GM18505 (cell line): ENCODE measurements at regions not wholly inside any gene's neighbourhood (a gene's known extent, or its start where the extent isn't known, plus 50 kb on each side); places are given as distances from the start of the nearest gene placed in this dataset.

ENCODE experiments used
- ATAC-seq: cut with Tn5 transposase; IDR thresholded peaks from one replicate; pipeline ENCODE4 v1.9.1; 2021; ENCODE audit not compliant: unreplicated experiment
- POLR2A ChIP-seq: IDR thresholded peaks from 4 replicates; pipeline ENCODE4 v1.6.1; 2011; ENCODE audit warnings: borderline replicate concordance; ENCODE audit not compliant: insufficient read depth, insufficient read length; ENCODE audit errors: extremely low read depth

DNA sequence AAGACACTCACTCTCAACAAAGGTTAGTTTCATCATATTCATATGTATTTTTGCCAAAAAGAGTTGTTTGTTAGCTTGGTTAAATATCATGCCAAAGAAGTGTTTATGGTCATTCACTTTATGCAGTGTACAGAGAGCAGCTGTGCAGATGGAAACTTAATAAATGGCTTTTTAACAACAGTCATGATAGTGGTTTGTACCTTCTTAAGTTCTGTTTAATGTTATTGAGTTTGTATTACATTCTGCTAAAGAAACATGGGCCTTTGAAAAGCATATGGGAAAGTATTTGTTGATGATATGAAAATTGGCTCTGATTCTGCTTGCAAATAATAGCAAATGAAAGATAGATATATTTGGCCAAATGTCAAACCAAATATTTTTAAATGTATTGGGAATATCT is 607.3 kb downstream of the NCAM2 start:
- TF ChIP-seq POLR2A, result no peak
- ATAC-seq, result no peak

DNA sequence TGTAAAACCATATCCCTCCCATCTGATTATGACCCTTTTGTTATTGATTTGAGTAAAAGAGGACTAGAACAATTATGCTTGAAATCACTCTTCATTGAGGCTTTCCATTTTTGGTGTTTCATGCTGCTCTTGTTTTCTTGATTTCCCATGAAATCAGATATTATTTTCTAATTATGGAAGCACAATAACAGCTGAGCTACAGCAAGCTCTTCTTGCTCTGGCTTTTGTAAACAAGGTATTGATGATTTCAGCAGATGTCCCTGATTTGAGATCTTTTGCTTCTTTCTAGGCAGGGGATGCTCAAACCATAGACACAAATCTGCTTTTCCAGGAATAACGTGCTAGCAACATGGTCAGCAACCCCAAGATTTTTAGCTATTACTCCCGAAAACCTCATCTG is 607.8 kb downstream of the NCAM2 start:
- TF ChIP-seq POLR2A, result no peak
- ATAC-seq, result no peak

DNA sequence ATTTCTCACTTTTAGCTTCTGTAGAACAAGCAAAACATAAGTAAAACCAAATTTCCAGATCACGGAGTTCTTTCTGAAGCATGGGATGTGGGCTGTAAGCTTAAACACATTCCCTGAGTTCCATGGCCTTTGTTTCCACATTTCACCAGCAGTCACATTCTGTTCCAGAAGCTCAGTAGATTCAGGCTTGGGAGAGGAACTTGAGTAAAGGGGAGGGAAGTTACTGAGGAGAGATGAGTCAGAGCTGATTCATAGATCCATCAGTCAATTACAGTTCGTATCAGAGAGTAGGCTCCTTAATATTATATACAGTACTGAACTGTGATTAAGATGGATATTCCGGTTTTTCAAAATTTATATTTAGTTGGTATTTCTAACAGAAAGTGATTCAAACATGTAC is 614.3 kb downstream of the NCAM2 start:
- ATAC-seq, result no peak
- TF ChIP-seq POLR2A, result no peak

DNA sequence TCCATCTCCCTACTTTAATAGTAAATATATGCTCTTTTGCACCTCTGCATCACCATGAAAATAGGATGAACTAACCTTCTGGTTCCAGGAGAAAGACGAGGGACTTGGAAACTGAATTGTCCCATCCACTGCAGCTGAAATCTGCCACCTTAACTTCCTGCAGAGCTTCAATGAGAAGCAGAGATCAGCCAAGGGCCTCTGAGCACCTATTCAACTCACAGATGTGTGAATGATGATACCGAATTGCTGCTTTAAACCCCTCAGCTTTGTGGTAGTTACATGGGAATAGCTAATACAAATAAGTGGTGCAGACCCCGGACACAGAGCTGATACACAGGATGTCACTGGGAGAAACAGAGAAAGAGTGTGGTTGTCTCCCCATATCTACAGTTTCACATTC is 616.8 kb downstream of the NCAM2 start:
- no peak for ATAC-seq
- TF ChIP-seq POLR2A, result no peak

DNA sequence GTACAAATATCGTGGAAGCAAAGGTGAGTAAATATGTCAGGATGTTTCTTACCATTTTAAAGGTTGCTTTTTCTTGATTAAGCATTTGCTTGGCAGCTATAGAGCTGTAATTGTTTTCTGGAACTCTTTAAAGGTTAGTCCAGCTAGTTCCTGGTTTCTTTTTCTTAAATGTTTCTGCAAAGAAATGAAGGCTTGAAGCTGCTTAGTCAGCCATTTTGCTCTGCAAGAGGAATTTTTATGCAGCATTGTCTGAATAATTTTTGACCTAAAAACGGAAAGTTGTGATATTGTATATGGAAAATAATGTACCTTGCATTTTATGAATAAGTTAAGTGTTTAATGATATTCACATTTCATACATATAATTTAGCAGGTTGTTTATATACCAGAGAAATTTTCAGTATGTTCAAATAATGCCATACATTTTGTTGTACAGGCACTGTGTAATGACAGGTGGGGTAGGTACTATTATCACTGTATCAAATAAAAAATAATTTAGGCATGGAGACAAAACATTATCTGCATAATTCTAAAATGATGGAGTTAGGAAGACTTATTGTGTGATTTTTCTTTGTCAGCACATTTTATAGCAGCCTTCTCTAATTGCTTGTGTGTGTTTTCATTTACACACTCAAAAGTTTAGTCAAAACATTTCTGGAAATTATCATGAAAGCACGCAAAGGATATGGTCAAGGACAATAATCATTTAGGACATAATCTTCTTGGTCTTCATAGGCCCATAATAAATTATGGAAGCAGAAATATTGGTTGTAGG is 624.4 kb downstream of the NCAM2 start:
- TF ChIP-seq POLR2A, result no peak
- ATAC-seq, result no peak

DNA sequence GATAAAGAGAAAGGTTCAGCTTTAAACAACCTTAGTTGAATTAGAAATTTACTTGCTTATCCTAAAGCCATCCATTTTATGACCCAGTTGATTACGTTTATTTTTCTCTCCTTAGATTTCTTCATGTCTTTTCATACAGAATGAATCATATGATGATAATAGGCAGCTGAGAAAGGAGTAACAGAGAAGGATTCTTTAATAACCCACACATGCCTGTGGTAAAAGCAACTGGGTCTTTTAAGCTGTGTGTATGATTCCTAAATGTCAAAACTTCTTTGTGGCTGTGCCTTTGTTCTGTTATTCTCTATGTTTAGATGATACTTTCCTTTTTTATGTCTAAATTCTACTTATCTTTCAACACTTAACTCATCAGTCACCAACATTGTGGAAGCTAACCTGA is 626.5 kb downstream of the NCAM2 start:
- ATAC-seq, result no peak
- TF ChIP-seq POLR2A, result no peak

DNA sequence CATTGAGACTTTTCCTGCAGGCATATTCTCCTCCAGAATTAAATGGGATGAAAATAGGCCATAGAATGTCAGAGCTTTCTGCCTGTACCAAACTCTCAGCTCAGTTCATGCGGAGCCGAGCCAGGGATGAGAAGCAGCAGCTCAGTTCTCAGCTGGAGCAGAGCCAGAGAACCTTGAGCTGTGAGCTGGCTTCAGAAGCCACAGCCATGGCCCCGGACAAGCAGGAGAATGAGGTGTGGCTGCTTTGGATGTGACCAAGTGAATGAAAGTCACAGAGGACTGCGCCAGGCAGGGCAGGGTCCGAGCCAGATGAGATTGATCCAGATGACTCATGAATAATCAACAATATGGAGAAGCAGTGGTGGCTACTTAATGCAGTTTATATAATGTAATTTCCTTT is 633.8 kb downstream of the NCAM2 start:
- TF ChIP-seq POLR2A, result no peak

DNA sequence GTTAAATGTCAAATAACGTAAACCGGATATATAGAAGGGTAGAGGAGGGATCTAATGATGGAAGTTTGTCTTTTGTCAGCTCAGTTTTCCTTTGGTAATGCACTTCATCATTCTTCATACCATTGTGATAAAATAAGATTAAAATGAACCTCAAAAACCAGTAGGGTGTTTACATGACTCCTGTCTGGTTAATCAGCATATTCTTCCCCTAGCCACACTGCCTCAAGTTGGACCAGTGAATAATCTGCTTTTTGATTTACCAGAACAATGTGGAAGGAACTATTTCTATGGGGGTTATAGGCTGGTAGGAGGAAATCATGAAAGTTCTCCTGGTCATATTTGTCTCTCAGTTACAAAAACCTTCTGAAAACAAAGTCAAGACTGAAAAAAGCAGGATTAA is 634.7 kb downstream of the NCAM2 start:
- no peak for TF ChIP-seq POLR2A
- no peak for ATAC-seq

More for the DNA sequence above, 633.8 kb downstream of the NCAM2 start:
- no peak for ATAC-seq

DNA sequence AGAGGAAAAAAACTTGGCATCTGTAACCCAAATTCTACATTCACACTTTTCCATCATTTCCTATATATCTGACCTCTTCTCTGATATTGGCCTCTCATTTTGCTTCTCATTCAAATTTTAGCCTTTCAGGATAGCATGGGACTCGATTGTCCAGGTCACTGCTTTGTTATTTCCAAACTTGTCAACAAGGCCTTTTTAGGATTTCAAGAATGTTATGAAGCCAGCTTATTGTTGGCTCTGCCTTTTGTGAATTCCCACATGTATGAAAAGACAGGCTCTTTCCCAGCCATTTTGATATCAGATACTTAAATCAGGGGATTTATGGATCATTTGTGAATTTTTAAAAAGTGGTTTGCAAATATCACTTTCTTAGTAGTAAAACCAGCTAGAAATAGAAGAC is 663.5 kb downstream of the NCAM2 start:
- TF ChIP-seq POLR2A, result no peak
- no peak for ATAC-seq

DNA sequence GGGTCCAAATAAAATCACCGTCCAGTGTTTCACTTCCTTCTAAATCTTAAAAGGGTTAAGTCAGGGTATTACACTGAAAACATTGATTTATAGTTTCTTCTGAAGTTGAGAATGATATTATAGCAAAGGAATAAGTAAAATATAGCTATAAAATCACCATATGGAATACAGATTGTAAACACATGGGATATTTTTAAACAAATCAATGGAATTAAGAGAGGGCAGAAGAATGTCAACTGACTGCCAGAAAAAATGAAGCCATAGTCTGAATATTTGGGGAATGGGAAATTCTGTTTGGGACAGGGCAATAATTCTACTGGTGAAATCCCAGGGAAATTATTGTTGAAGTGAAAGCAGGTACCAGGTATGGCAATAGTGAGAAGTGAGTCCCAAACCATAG is 664.6 kb downstream of the NCAM2 start:
- ATAC-seq, result no peak
- TF ChIP-seq POLR2A, result no peak

DNA sequence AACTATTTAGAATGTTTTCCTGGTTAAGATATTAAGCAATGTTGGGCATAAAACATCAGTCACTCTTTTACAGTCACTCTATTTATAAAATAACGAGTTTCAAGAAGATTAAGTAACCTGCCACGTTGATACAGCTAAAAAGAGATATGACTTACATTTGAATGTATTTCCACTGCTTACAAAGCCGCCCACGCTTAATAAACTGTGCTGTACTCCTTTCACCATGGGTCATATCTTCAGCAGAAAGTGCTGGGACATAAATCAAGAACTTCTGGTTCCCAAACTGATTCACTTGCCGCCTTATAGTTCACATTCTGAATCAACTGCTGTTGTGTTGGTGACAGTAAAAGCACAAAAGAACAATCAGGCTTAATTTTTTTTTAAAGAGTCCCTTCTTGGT is 666.7 kb downstream of the NCAM2 start:
- TF ChIP-seq POLR2A, result no peak
- ATAC-seq, result no peak

DNA sequence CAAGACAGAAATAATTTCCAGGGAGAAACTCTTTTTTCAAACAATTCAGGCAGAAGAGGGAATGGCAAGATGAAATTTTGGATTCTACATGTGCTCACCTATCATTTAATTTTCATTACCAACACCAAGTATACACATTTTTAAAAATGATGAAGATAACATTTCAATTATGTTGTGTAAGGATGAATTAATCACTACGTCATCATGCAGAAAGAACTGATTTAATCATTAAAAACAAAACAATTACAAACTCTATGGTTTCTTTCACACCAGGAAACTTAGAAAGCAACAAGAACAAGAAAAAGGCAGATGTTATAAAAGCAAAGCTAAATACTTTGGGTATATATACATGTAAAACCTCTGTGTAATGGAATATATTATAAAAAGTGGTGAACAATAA is 668.5 kb downstream of the NCAM2 start:
- ATAC-seq, result no peak
- no peak for TF ChIP-seq POLR2A

DNA sequence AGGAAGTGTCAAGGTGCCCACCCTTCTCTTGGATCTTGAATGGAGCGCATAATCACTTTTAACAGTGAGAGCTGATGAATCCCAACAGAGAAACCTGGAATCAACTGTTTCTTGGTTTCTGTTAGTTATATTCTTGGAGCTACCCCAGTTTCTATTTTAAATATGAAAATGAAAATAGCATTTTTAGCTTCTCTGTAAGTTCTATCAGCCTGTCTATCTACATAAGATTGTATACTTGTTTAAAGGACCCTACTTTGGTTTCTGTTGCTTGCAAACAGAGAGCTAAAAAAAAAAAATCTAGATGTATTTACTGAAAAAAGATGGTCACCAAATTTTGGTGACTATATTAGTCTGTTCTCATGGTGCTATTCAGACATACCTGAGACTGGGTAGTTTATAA is 670.0 kb downstream of the NCAM2 start:
- ATAC-seq, result no peak
- no peak for TF ChIP-seq POLR2A

DNA sequence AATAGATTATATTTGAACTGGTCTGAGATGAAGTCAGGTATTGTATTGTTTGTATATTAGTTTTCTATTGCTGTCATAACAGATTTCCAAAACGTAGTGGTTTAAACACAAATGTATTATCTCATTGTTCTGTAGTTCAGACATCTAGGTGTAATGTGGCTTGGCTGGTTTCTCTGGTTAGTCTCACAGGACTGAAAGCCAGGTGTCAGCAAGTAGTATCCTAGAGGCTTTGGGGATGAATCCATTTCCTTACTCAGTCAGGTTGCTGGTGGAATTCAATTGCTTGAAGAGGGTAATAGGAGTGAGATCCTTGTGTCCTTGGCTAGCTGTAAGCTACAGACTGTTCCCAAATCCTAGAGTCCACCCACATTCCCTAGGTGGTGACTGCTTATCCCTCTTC is 675.8 kb downstream of the NCAM2 start:
- no peak for TF ChIP-seq POLR2A
- no peak for ATAC-seq

DNA sequence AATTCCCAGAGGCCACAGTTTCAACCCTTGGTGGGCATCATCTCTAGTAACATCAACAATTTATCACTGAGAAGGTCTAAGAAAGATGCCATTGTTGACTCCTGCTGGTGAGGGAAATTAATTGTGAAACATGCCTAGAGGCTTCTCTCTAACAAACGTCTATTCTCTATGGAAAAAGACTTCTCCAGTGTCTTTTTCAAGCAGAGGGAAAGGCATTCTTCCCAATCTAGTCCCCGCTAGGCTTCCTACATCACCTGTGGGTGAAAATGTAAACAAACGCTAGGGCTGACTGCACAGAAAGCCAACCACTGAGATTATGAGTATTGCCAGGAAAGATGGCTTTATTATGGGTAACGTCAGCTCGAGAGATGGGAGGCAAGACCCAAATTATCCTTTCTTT is 677.4 kb downstream of the NCAM2 start:
- TF ChIP-seq POLR2A, result no peak
- no peak for ATAC-seq
